ENCODE measurements at regions not wholly inside any gene's neighbourhood (a gene's known extent, or its start where the extent isn't known, plus 50 kb on each side); places are given as distances from the start of the nearest gene placed in this dataset.

- no peak overlapping the region for H3K4me3 ChIP-seq (ENCODE audit: extremely low read depth in 1 of 4, insufficient read depth in 2 of 4, low read depth in 3 of 4, low read length in 4 of 4)
- no peak overlapping the region for H2BK120ac ChIP-seq (replicated peaks; ENCODE audit: low read depth, low read length)
- H3K27ac ChIP-seq (ENCODE audit: low read depth, low read length) = no peak overlapping the region
- no peaks in the 10 kb centered on the region for H4K20me1 ChIP-seq (replicated peaks in 1 of 2; ENCODE audit: control insufficient read depth in 1 of 2, insufficient read depth in 2 of 2, low read length in 2 of 2)
- no peaks in the 10 kb centered on the region for H3K36me3 ChIP-seq (ENCODE audit: control insufficient read depth in 2 of 4, insufficient read depth in 4 of 4, low read length in 3 of 4)
- no peak for DNase-seq (ENCODE audit: low read depth in 1 of 2, low spot score in 2 of 2)
- no peaks in the 10 kb centered on the region for H3K23me2 ChIP-seq (ENCODE audit: low read depth, low read length)
- no peak overlapping the region for H2BK5ac ChIP-seq (ENCODE audit: low read depth, low read length)
- H3K4ac ChIP-seq (replicated peaks; ENCODE audit: insufficient read length, low read depth, low read length) = no peak overlapping the region
- H2BK20ac ChIP-seq (ENCODE audit: low read length) = no peak overlapping the region
- H3K79me2 ChIP-seq (ENCODE audit: control insufficient read depth in 1 of 2, insufficient read depth in 2 of 2, low read length in 2 of 2) = no peaks in the 10 kb centered on the region
- H2BK15ac ChIP-seq (ENCODE audit: low read length) = no peak overlapping the region
- no peak overlapping the region for H2BK12ac ChIP-seq (ENCODE audit: low read depth, low read length)
- ChIA-PET POLR2A (ENCODE audit: partially characterized antibody) (no interaction called here), CTCF (ENCODE audit: partially characterized antibody) (interaction anchor here (0.9 to 1.0 kb wide), 3 partner anchors 9 to 132 kb away, joined by 3 to 5 read pairs (median 3); no protein-coding TSS in a partner anchor)
- H3K27me3 ChIP-seq (replicated peaks in 1 of 4; ENCODE audit: control insufficient read depth in 3 of 4, extremely low read depth in 1 of 4, insufficient read depth in 3 of 4, low read length in 3 of 4) = no peaks in the 10 kb centered on the region
- FAIRE-seq = no peak
- H3K14ac ChIP-seq (ENCODE audit: insufficient read length) = no peak overlapping the region
- peaks cover 0 to 3% (median 0%) of the 10 kb centered on the region in 4 experiments; a peak in 1 of 7 replicates for H3K4me1 ChIP-seq (replicated peaks in 1 of 4; ENCODE audit: control insufficient read depth in 3 of 4, insufficient read depth in 4 of 4, low read length in 3 of 4)
- WGBS, 2 experiments (ENCODE audit: extremely low coverage in 1 of 2, insufficient coverage in 1 of 2, insufficient read length in 1 of 2, insufficient replicate concordance in 2 of 2, low coverage in 1 of 2, low lambda C conversion rate in 2 of 2, missing lambda C conversion rate in 1 of 2) = 92% methylated on average over 11 of the region's 11 CpGs; no CpG with 5 or more reads in 1 of the 2 experiments
- no peak overlapping the region for H4K91ac ChIP-seq (replicated peaks; ENCODE audit: insufficient read length, low read length)
- no peaks in the 10 kb centered on the region for H3K9me3 ChIP-seq (ENCODE audit: insufficient read depth in 2 of 2, low read depth in 1 of 2, low read length in 1 of 2)
- H3K9ac ChIP-seq (replicated peaks in 1 of 4; ENCODE audit: extremely low read depth in 1 of 4, low read depth in 3 of 4, low read length in 3 of 4) = no peak overlapping the region
- H4K5ac ChIP-seq (ENCODE audit: insufficient read length, low read depth, low read length) = no peak overlapping the region
- H2AK5ac ChIP-seq (ENCODE audit: low read depth, low read length) = no peak overlapping the region
- no peak overlapping the region for H3K56ac ChIP-seq (replicated peaks; ENCODE audit: insufficient read length, low read depth, low read length)
- H3K18ac ChIP-seq (ENCODE audit: extremely low read depth, low read length) = no peak overlapping the region
- H4K8ac ChIP-seq (ENCODE audit: extremely low read depth, insufficient read depth, low read length) = no peak overlapping the region
- H3K23ac ChIP-seq (ENCODE audit: insufficient read length) = no peak overlapping the region
- no peak overlapping the region for H2AFZ ChIP-seq (ENCODE audit: low read length)
- H3K79me1 ChIP-seq (ENCODE audit: low read depth, low read length) = no peaks in the 10 kb centered on the region
- no peak overlapping the region for H3K4me2 ChIP-seq (ENCODE audit: insufficient read depth in 1 of 2, low read depth in 2 of 2, low read length in 2 of 2)
- no peak for TF ChIP-seq SUZ12 (IDR thresholded peaks at IDR 0.05; ENCODE audit: low read length)
- no peak for TF ChIP-seq ATF3 (IDR thresholded peaks at IDR 0.05; ENCODE audit: insufficient read depth, low read depth, low read length)
- no peak for TF ChIP-seq POLR2A (IDR thresholded peaks at IDR 0.05; ENCODE audit: control extremely low read depth in 1 of 2, low read depth in 2 of 2, low read length in 2 of 2)
- no peak for TF ChIP-seq CHD1 (IDR thresholded peaks at IDR 0.05; ENCODE audit: low read depth, low read length)
- TF ChIP-seq SIRT6 (IDR thresholded peaks at IDR 0.05; ENCODE audit: low read length) = no peak
- no peak for TF ChIP-seq GTF2F1 (IDR thresholded peaks at IDR 0.05; ENCODE audit: borderline replicate concordance, low read depth, low read length)
- TF ChIP-seq CBX5 (IDR thresholded peaks at IDR 0.05; ENCODE audit: low read depth, low read length) = no peak
- TF ChIP-seq JUND (IDR thresholded peaks at IDR 0.05; ENCODE audit: low read length) = no peak
- TF ChIP-seq POLR2AphosphoS5 (IDR thresholded peaks at IDR 0.05; ENCODE audit: low read depth, low read length) = no peak
- no peak for TF ChIP-seq RNF2 (IDR thresholded peaks at IDR 0.05; ENCODE audit: borderline replicate concordance, low read depth, low read length, missing control alignments, poor library complexity, severe bottlenecking)
- no peak for TF ChIP-seq BCL11A (IDR thresholded peaks at IDR 0.05; ENCODE audit: low read depth in 2 of 2, low read length in 2 of 2)
- no peak for TF ChIP-seq CTBP2 (IDR thresholded peaks at IDR 0.05; ENCODE audit: borderline replicate concordance, insufficient read depth, insufficient read length, low read length)
- TF ChIP-seq RFX5 (IDR thresholded peaks at IDR 0.05; ENCODE audit: borderline replicate concordance, low read depth, low read length) = no peak
Observed at GRCh38 chr11:112719736-112720525, 241.3 kb upstream of the NCAM1 start.

All from H1 (cell line).